GM19468 (cell line): ENCODE measurements at regions not wholly inside any gene's neighbourhood (a gene's known extent, or its start where the extent isn't known, plus 50 kb on each side); places are given as distances from the start of the nearest gene placed in this dataset.
A peak's percentile ranks its signal among the peaks of the same experiment; 100 is the strongest.

Source experiments
- ATAC-seq: cut with Tn5 transposase; IDR thresholded peaks from one replicate; pipeline ENCODE4 v1.9.1; 2021; ENCODE audit warnings: mild to moderate bottlenecking, moderate library complexity, moderate number of reproducible peaks; ENCODE audit not compliant: unreplicated experiment; ENCODE audit errors: extremely low read depth

DNA sequence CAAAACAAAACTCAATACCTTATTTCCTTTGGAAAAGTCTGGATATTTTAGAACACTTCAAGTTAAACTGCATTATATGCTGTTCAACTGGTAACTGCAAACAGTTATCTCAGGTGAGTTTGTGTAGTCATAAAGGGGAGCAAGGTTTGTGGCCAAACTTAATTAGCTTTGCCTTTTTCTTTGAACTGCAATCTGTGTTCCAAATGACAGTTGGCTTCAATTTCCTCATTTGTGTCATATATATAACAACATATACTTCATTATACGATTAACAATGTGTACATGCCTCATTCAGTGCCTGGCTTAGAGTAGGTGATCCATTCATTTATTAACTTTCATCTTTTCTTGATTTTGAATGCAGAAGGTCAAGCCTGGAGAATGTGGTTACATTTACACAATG lies 55.8 kb downstream of the KCNE4 start:
- ATAC-seq, result no peak

DNA sequence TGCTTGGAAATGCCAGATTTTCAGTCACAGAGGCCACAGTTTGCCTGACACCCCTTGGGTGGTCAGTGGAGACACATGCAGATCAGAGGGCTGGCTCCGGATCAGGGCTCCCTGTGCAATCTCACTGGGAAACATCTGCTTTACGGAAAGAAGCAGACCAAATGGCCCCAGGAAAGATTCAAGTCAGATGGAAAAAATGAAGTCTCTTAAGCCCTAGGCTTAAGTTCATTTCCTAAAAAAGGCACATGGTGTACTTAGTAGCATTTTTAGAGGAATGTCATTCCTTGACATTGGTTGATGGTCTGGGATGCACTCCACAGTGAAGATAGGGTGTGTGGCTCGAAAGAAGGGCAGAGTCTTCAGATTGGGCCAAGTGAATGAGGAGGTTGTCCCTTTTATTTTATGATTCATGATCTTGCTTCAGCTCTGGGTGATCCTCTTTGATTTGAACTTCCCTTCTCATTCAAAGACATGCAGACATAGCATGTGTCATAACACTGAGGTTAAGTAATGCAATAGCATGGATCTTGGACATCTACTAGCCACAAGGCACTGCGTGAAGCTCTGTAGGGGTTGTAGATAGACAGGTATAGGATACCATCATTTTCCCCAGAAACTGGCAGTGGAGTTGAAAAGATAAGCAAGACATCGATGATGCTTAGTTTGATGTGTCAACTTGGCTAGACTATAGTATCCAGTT lies 56.5 kb downstream of the KCNE4 start:
- no peak for ATAC-seq

DNA sequence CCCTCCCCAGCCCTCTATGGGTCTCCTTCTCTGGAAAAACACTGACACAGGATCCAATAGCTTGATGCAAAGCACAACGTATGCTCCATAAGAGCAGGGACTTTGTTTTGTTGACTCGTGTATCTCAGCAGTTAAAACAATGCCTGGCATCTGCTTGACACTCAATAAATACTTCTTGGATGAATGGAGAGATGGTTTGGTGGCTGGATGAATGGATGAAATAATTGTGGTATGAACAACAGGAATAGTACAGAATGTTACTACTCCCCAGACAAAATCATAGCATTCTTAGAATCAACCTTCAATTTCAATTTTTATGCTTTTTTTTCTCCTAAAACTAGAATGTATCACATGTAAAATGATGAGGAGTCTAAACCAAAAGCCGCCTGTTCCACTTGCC lies 57.4 kb downstream of the KCNE4 start:
- no peak for ATAC-seq

DNA sequence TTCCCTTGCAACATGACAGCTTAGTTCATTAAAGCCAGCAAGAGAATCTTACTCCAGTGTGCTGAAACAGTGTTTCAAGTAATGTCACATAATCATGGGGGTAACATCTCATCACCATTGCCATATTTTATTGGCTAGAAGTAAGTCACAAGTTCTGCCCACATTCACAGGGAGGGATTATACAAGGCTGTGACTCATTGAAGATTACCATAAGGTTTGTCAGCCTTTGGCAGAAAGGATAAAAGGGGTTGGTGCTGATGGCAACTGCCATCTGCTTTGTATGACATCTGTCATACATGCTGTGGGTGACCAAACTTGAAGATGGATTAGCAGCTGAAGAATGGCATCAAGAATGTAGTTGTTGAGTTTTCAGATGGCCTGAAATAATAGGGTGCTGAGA lies 61.2 kb downstream of the KCNE4 start:
- ATAC-seq, result no peak

DNA sequence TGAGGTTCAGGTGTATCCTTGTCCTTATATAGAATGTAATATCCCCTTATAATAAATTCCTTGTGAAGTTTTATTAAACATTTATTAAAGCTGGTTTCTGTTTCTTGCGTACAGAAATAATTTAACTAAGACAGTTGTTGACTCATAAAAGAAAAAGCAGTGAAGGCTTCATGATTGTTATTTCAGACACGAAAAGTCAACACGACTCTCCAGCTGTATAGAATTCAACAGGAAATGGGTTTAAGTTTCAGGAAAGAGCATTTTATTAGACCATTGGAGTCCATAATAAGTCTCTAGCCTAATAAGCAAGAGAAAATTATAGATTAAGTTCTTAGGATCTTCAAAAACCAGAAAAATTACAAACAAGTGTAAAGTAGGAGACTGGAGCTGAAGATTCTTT lies 62.2 kb downstream of the KCNE4 start:
- ATAC-seq, result no peak

DNA sequence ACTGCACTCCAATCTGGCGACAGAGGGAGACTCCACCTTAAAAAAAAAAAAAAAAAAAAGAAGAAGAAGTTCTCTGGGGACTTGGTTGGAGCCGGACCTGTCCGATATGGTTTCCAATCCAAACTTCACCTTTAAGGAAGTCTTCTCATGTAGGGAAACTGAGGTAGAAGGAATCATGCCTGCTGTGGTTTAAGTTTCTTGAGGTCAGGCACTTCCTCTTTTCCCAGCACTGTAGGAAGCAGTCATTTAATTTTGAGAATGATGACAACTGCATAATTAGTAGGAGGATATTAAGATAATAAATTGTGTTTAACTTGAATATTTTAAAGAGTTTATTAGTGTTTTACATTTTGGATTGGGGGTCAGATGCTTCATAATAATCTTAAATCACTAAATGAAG lies 62.9 kb downstream of the KCNE4 start:
- no peak for ATAC-seq

DNA sequence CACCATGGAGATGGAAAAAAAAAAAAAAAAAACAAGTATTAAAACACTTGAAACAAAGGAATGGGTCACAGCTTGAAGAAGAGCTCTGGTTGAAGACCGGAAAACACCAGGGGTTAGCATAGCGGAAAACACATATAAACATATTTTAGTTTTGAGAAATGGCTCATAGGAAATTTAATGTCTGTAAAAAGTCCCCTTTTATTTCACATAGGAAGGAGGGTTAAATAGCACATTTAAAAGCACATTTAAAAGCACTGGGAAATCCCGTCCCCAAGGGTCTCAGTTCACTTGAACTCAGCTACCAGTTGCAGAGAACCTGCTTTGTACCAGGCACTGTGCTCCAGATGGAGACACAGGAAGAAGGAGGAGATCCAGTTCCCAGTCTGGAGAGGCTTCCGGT lies 65.5 kb downstream of the KCNE4 start:
- ATAC-seq, result no peak

DNA sequence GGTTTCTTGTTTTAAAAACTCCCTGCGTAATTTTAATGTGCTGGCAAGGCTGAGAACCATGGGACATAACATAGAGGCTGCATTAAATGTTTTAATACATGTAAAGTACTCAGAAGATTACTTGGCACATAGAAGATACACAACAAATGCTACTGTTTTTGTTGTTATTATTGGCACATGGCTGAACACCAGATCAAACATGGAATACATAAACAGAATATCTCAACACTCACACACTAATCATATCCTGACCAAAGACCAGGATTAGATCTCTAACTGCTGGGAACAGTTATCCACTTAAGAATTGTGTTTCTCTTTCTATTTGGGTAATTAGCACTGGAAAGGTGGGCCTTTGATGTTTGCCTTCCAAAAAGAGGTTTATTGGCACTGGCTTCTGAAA lies 69.3 kb downstream of the KCNE4 start:
- no peak for ATAC-seq

DNA sequence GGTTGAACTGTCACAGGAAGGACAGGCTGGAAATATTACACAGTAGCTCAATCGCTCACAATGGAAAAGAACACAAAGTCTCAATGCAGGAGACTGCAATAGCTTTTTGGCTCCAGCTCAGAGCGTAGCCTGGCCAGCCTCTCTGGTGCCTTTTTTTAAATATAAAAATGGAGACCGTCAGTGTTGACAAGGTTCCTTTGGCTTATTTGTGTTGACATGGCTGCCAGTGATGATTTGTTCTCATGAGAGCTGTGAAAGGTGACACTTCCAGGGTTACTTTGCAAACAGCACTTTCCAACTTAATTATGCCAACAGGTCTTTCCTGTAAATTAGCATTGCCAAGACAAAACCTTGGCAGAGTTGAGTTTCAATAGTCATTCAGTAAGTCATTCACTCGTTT lies 70.8 kb downstream of the KCNE4 start:
- ATAC-seq, result no peak

DNA sequence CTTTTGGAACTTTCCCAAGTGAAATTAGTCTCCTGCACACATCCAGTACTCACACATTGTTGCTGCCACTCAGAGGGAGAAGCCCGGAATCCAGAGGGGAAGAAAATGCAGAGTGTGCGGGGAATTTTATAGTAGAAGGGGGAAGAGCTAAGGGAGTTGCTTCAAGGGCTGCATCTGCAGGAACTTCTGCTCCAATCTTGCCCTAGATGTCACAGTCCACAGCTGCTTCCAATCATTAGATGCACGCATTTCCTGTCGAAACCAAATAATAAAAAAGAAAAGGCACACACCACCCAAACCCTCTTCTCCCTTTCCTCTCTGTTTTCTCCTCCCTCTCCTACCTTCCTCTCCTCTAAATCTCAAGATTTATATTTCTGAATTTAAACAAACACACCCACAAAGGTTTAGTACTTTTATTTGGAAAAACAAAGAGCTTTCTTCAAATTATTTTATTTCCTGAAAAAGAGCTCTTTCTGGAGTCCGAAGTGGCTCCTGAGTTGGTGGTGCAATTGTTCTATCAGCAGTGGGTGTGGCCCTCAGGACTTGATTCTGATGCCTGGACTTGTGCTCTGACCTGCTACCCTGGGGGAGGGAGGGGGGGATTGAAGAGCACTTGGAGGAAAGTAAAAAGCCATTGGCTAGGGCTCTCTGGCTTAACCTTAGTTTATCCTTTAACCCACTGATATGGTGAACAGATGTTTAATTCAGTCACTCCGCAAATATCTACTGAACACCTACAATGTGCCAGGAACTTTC lies 72.0 kb downstream of the KCNE4 start:
- ATAC-seq, result no peak

DNA sequence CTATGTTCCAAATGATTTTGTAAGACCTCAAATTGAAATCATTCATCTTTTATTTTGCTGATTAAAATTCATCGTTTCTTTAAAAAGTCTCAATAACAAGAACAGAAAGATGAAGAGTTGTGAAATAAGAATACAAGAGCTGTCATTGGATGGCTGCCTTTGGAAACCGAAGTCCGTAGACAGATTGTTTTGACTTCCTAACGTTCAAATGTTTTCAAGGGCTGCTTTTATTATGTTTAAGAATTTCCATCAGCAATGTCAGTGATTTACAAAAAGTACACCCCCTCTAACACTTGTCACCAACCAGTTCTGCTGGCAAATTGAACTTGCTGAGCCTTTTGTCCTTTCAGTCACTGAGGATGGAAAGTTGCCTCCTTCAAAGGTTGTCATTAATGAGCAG lies 89.6 kb downstream of the KCNE4 start:
- ATAC-seq, result no peak

DNA sequence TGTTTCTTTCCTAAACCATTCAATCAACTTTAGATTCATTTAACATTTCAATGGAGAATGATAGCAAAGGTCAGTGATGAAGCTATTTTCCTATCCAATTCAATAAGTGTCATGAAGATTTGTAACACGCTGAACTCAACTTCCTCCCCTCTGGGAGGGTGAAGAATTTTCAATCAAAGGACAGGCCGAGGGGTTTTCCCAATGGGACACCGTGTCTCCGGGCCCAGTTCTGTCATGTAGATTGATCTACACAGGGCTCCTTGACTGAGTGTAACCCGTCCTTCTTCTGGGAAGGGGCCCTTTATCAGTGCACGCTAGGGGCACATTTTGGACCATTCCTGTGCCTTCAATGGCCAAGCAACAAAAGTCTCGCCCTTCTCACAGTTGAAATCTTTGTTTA lies 90.1 kb downstream of the KCNE4 start:
- ATAC-seq, result no peak

DNA sequence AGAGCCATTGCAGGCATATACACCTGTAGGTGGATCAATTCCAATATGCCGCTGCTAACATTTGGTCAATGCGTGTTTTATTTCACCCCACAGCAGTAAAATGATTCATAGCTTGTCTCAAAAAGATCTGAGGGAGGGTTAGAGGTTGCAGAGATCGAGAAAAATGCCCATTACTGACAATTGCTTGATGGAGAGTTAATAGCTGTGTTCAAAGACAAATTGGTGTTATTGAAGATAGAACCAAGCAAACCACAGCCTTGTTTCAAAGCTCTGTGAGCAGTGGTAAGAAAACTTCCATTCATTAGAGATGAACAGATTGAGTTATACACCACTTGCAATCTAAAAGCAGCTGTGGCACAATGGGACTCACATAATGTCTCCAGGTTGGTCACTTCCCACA lies 95.4 kb downstream of the KCNE4 start:
- ATAC-seq, result no peak

DNA sequence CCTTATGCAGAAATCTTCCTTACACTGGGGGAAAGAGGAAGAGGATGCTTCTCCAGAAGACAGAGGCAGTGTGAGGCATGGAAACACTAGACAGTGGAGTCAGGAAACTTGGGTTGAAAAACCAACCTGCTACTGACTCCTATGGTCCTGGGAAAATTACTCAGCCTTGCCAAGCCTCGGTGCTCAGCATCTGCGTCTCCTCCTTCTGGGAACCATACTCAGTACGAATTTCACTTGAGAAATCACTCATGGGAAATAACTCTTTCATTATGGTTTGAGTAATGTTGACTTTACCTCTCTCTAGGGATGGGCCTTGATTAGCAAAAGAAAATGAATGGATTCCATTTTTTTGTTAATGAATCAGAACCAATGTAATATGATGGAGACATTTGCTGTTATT lies 96.5 kb downstream of the KCNE4 start:
- no peak for ATAC-seq

DNA sequence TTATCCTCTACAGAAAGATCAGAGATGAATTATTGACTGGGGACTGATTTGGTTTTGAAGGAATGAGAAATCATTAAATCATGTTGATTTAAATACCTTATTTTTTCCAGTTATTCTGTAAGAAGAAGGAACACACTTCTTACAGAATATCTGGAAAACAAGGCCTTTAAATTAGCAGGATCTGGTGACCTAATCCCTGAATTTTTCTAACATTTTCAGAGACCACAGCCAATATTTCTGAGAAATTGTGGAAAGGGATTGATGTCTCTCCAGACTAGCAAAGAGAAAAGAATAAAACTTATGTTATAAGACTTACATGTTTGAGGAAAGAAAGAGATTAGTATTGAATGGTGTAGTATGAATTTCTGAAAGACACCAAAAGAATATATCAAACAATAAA lies 104.0 kb downstream of the KCNE4 start:
- ATAC-seq, result no peak

DNA sequence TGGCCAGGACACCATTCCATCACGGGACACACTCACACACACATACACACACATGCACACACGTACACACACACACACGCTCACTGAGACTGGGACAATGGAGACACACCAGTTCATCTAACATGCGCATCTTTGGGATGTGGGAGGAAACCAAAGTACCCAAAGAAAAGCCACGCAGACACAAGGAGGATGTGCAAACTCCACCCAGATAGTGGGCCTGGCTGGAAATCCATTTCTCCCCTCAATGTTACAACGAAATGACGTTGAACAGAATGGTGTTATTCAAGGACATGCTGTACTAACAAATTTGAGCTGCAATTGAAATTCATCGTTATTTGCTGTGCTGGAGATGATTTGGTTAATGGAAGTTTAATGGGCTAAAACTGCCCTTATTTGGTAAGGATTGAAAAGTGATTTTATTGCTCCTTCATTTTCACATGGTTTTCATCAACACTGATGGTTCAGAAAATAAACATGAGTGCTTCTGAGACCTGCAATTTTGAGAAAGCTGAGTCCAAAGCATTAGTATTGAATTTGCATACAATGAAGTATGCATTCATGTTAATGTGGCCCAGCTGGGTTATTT lies 110.0 kb downstream of the KCNE4 start:
- ATAC-seq, result no peak

DNA sequence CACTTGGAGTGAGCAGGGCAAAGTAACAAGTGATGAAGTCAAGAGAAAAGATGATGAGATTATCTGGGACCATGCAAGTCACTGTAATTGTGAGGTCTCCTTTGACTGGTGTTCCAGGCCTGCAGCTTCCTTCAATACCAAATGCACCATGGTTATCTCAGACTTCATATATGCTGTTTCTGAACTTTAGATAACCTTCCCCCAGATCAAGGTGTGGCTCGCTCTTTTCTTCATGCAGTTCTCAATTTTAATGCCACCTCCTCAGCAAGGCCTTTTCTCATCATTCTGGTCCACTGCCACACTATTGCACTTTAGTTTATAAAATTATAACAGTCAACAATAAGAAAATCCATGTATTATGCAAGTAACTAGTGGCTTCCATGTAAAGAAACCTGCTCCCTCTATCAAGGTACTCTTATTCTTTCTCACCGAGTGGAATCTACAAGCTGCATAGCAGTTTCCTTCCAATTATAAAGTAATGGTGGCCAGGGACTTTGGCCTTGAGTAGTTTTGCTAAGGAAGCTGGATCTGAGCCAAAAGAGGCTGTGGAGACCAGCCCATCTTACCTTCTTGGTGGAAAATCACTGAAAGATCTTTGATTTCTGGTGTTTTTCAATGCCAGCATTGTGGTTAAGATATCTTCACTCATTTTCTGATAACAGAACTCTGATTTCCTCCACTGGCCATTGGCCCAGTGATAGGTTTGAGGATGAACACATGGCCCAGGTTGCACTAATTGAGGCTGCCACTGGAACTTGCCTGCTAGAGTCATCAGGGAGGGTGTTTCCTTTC lies 113.6 kb downstream of the KCNE4 start:
- ATAC-seq, result no peak

DNA sequence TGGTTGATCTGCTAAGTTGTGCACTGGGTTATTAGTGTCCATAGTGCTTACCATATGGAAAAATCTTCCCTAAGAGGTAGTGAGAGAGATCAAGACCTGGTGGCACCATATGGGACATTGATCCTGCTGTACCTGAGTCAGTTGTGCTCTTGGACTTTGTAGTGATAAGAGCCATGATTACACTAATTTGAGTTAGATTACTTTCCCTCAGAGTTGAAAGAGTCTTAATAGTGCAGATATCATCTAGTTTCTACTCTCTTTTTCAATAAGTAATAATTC lies 114.2 kb downstream of the KCNE4 start:
- ATAC-seq, result no peak

DNA sequence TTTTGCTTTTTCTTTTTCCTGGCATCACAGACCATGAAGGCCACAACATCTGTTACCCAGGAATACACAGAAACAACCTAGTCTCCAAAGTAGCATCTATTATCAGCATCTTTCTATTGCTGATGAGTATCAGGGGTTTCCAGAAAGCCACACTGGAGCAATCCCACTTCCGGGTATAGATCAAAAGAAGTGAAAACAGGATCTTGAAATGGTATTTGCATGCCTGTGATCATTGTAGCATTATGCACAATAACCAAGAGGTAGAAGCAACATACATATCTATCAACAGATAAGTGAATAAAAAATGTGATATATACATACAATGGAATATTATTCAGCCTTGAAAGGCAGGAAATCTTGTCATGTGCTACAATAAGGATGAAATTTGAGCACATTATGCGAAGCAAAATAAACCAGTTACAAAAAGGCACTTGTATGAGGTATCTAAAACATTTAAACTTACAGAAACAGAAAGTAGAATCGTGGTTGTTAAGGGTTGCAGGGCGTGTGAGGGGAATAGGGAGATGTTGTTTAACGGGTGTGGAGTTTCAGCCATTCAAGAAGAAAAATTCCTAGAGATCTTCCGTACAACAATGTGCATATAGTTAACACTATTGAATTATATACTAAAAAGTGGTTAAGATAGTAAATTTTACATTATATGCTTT lies 115.1 kb downstream of the KCNE4 start:
- no peak for ATAC-seq

DNA sequence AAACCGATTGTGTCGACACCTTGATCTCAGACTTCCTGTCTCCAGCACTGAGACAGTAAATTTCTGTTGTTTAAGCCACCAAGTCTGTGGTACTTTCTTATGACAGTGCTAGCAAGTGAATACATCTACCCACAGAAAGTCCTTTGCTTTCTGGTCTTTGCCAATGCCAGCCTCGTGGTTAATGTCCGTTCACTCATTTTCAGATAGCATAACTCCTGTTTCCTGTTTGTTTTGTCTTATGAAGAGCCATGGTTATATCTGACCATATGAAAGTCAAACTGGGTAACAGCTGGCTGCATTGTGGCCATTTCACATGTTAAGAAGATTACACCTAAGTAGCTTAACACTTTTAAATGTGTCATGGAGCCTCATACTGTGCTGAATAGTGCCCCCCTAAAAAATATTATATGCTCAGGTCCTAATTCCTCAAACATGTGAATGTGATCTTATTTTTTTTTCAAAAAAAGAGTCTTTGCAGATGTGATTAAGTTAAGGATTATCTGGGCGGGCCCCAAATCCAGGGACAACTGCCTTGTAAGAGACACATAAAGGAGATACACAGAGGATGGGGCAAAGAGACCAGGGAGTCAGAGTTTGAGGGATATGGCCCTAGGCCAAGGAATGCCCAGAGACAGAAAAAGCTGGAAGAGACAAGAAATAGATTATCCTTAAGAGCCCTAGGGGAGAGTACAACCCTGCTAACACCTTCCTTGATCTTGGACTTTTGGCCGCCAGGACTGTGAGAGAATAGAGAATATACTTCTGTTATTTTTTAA lies 118.0 kb downstream of the KCNE4 start:
- peak; percentile 45 for ATAC-seq
